ENCODE measurements at regions not wholly inside any gene's neighbourhood (a gene's known extent, or its start where the extent isn't known, plus 50 kb on each side); places are given as distances from the start of the nearest gene placed in this dataset.

DNA sequence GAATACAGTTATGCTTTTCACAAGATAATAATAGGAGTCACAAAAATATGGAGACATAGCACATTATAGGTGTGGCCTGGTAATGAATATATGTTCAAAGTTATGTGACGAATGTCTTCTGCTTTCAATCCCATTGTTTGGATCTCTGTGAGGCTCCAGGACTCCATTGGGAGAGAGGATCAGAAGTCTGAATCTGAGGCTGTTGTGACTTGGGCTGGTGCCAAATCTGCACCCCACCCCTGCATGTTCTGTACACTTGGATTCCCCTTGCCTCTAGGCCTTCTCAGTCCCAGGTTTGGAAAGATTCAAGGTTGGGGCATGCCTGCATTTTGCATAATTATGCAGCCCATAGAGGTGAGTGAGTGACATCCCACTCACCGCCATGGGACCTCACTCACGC, 103.1 kb upstream of the MGAT5 start (continued):
- TF ChIP-seq HDAC2 (IDR thresholded peaks at IDR 0.05; ENCODE audit: borderline replicate concordance in 1 of 2, low read depth in 2 of 2, low read length in 2 of 2), result no peak
- no peak for TF ChIP-seq BRCA1 (IDR thresholded peaks at IDR 0.05; ENCODE audit: low read depth, low read length)
- no peak for TF ChIP-seq POU5F1 (IDR thresholded peaks at IDR 0.05; ENCODE audit: low read depth, low read length)
- TF ChIP-seq EGR1 (IDR thresholded peaks at IDR 0.05; ENCODE audit: borderline replicate concordance, low read depth, low read length), result no peak
- TF ChIP-seq SRF (IDR thresholded peaks at IDR 0.05; ENCODE audit: low read depth, low read length), result no peak
- TF ChIP-seq EP300 (IDR thresholded peaks at IDR 0.05; ENCODE audit: borderline replicate concordance in 1 of 2, low read depth in 2 of 2, low read length in 2 of 2), result no peak

All from H1 (cell line).